Common myeloid progenitor, CD34-positive (primary cell): ENCODE measurements at regions not wholly inside any gene's neighbourhood (a gene's known extent, or its start where the extent isn't known, plus 50 kb on each side); places are given as distances from the start of the nearest gene placed in this dataset.

Experiments
- CTCF ChIA-PET: fragments of 350-600 bp; sonication (Branson Sonifier 250); formaldehyde crosslinking; loops from one replicate; lab custom pipeline; 2021; ENCODE audit warnings: antibody characterized with exemption; lab: Charles Lee
- POLR2A ChIA-PET: fragments of 350-600 bp; sonication (Branson Sonifier 250); formaldehyde crosslinking; loops from one replicate; lab custom pipeline; 2021; ENCODE audit warnings: antibody characterized with exemption; lab: Charles Lee
- DNase-seq, 3 donors: peaks; one replicate each; pipeline versions ENCODE4 v3.0.0 to v3.0.0-alpha.2; 2013
- H3K27ac ChIP-seq, 2 experiments: 1 replicate in 1 of 2; 2 replicates in 1 of 2; pipeline ENCODE4 v1.7.0; 2013; ENCODE audit warnings: inconsistent platforms in 2 of 2, low read length in 2 of 2, mild to moderate bottlenecking in 2 of 2, low read depth in 1 of 2, moderate library complexity in 1 of 2; ENCODE audit not compliant: severe bottlenecking in 2 of 2, insufficient read depth in 1 of 2, poor library complexity in 1 of 2
- H3K27me3 ChIP-seq, 5 experiments: replicated peaks in 2 of 5; 1 replicate in 3 of 5; 2 replicates in 2 of 5; pipeline versions ENCODE4 v1.6.1 to v1.7.0; 2013; ENCODE audit warnings: low read length in 4 of 5, mild to moderate bottlenecking in 2 of 5, moderate library complexity in 2 of 5, inconsistent platforms in 1 of 5; ENCODE audit not compliant: insufficient read depth in 5 of 5, control insufficient read depth in 4 of 5
- H3K36me3 ChIP-seq, 4 experiments: 1 replicate in 2 of 4; 2 replicates in 2 of 4; pipeline versions ENCODE4 v1.6.1 to v1.7.0; 2013; ENCODE audit warnings: low read length in 3 of 4, control low read depth in 1 of 4, mild to moderate bottlenecking in 1 of 4; ENCODE audit not compliant: control insufficient read depth in 4 of 4, insufficient read depth in 4 of 4
- H3K4me1 ChIP-seq, 4 experiments: 1 replicate in 3 of 4; 2 replicates in 1 of 4; pipeline versions ENCODE4 v1.6.1 to v1.7.1; 2013; ENCODE audit warnings: low read length in 3 of 4, mild to moderate bottlenecking in 3 of 4, control low read depth in 1 of 4, inconsistent platforms in 1 of 4, moderate library complexity in 1 of 4; ENCODE audit not compliant: control insufficient read depth in 4 of 4, insufficient read depth in 4 of 4; ENCODE audit errors: control extremely low read depth in 1 of 4
- H3K4me3 ChIP-seq, 7 experiments: 1 replicate in 4 of 7; 2 replicates in 3 of 7; pipeline versions ENCODE4 v1.5.1 to v1.7.0; 2013; ENCODE audit warnings: mild to moderate bottlenecking in 7 of 7, low read length in 6 of 7, moderate library complexity in 6 of 7, inconsistent platforms in 2 of 7, low read depth in 2 of 7, control low read depth in 1 of 7; ENCODE audit not compliant: insufficient read depth in 4 of 7, control insufficient read depth in 1 of 7; ENCODE audit errors: extremely low read depth in 1 of 7
- H3K9me3 ChIP-seq, 5 experiments: 1 replicate in 4 of 5; 2 replicates in 1 of 5; pipeline versions ENCODE4 v1.6.1 to v1.7.1; 2013; ENCODE audit warnings: low read length in 4 of 5, mild to moderate bottlenecking in 2 of 5, inconsistent platforms in 1 of 5, low read depth in 1 of 5, moderate library complexity in 1 of 5; ENCODE audit not compliant: control insufficient read depth in 4 of 5, insufficient read depth in 2 of 5; ENCODE audit errors: control extremely low read depth in 1 of 5
- WGBS: methylation state at CpG from one replicate; pipeline ENCODE4 v1.1.5; 2013; ENCODE audit not compliant: insufficient coverage; 5-methylcytosine and 5-hydroxymethylcytosine counted together

DNA sequence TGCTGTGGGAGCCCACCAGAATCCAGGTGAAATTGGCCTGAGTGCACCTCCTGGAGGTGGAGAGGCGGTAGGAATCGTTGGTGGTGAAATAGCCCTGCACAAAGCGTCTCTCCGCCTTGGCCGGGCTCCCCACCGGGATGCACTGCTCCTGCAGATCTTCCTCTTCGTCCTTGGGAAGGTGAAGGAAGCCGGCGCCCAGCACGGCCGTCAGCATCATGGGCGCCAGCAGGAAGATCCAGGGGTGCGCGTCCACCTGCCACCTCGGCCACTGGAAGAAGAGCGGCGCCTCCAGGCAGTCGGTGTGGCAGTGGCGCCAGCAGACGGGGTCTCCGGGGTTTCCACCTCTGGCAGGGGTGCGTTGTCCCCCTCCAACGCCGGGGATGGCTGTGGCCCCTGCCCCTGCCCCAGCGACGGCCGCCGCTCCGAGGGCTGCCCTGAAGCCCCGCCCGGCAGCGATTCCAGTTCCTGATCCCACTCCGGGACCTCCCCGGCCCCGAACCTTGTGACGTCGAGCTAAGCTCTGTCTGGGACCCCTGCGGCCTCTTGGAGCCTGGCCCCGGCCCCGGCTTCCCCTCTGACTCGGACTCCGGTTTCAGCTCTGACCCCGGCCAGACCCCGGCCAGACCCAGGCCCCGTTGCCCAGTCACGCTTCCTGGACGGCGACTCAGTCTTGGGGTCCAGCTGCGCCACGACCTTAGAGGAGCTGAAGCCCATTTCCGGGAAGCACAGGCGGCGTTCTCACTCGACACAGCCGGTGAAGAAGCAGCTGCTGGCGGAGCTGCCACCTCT is 91.9 kb downstream of the CD164 start:
- H3K9me3 ChIP-seq, result no peaks in the 10 kb centered on the region
- H3K4me1 ChIP-seq, result peaks cover 7 to 31% (median 23%) of the 10 kb centered on the region in 4 experiments
- H3K4me3 ChIP-seq, result peak overlapping the region in 1 of 7 experiments; percentile 42
- H3K27me3 ChIP-seq, result no peaks in the 10 kb centered on the region
- H3K27ac ChIP-seq, result no peak overlapping the region
- ChIA-PET POLR2A (no interaction called here), CTCF (no interaction called here)
- WGBS, result 93% methylated on average over 56 of the region's 56 CpGs
- H3K36me3 ChIP-seq, result no peaks in the 10 kb centered on the region
- no peak for DNase-seq

DNA sequence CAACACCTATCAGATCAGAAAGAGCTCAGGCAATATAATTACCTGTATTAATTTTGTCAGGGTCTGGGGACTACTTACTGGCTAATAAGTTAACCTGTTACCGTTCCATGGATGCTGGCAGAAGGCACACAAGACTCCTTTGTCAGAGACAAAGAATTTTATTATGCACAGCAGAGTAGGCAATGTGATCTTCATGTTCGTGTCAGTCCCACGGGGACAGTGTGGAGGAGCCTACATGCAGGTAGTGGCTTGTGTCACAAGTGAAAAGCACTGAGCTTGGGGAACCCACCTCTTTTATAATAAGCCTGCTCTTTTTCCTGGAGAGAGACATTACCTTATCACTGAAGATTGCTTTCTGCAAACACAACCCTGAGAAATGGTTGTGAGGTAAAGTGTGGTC is 96.9 kb downstream of the CD164 start:
- WGBS, result 50% methylated on average over 1 of the region's 3 CpGs
- no peak for DNase-seq
- Histone ChIP-seq H3K27ac (no peak overlapping the region), H3K36me3 (no peaks in the 10 kb centered on the region), H3K9me3 (no peaks in the 10 kb centered on the region), H3K4me1 (peaks cover 0 to 3% (median 0%) of the 10 kb centered on the region in 4 experiments), H3K27me3 (no peaks in the 10 kb centered on the region), H3K4me3 (no peak overlapping the region)
- CTCF ChIA-PET, result no interaction called here
- POLR2A ChIA-PET, result no interaction called here

DNA sequence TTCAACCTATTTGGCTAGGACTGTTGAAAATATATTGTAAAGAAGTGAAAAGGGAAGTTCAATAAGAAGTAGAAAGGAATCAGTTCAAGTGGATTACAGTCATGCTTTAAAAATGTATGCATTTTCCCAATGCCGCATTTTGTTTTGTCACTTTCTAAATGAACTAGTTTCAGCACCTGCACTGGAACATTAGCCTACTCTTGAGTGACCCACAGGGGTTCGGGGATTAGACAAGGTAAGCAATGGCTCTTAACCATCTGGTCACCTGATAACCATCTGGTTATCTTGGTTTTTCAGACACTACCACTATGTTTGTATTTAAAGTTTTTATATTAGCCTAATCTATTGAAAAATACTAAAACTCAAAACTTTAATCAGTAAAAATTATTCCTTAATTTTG is 97.6 kb downstream of the CD164 start:
- Histone ChIP-seq H3K4me3 (no peak overlapping the region), H3K36me3 (no peaks in the 10 kb centered on the region), H3K27me3 (no peaks in the 10 kb centered on the region), H3K4me1 (peaks cover 0 to 3% (median 0%) of the 10 kb centered on the region in 4 experiments), H3K27ac (no peak overlapping the region), H3K9me3 (no peaks in the 10 kb centered on the region)
- ChIA-PET CTCF (no interaction called here), POLR2A (no interaction called here)
- DNase-seq, result peak in 2 of 3 donors; percentile 58 to 75
- whole genome bisulfite sequencing, result 50% methylated on average over 1 of the region's 2 CpGs

DNA sequence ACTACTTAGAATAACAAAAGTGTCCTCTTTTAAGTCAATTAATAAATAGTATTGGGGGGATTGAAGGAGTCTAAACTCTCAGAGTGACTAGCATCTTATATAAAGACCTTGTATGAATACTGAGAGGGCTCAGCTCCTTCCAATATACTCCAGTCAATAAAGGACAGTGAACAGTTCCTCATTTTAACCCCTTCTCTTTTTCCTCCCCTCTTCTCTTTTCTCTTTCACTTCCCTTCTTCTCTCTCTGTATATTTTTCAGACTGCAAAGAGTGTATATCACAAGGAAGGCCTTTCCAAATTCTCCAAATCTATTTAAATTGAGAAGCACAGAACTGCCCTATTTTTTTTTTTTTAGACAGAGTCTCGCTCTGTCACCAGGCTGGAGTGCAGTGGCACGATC is 99.5 kb downstream of the CD164 start:
- CTCF ChIA-PET, result no interaction called here

DNA sequence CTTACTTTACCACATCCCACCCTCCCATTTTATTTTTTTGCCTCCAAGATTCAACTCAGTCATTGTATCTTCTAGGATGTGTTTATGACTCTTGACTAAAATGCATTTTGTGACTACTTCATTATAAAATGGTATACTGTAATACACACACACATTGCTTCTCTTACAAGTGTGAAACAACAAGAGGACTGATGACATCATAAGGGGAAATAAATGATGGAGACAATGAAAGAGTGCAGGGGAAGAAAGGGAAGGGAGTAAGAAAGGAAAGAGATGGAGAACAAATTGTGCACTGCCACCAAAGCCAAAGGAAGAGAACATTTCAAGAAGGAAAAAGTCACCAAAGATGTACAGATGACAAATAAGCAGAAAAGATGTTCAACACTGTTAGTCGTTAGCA is 102.6 kb downstream of the CD164 start:
- H3K27me3 ChIP-seq, result no peaks in the 10 kb centered on the region
- no peak overlapping the region for H3K27ac ChIP-seq
- peaks cover 0 to under 1% (median 0%) of the 10 kb centered on the region in 4 experiments for H3K4me1 ChIP-seq
- 100% methylated on average over 1 of the region's 1 CpG for WGBS
- POLR2A ChIA-PET, result no interaction called here
- H3K4me3 ChIP-seq, result no peak overlapping the region
- CTCF ChIA-PET, result no interaction called here
- no peak for DNase-seq
- H3K36me3 ChIP-seq, result no peaks in the 10 kb centered on the region
- no peaks in the 10 kb centered on the region for H3K9me3 ChIP-seq

More for the DNA sequence above, 99.5 kb downstream of the CD164 start:
- H3K4me3 ChIP-seq, result no peak overlapping the region
- H3K9me3 ChIP-seq, result no peaks in the 10 kb centered on the region
- POLR2A ChIA-PET, result interaction anchor here (0.6 kb wide), 1 partner anchor 1692 kb away, joined by 5 read pairs; no protein-coding TSS in a partner anchor
- no peaks in the 10 kb centered on the region for H3K27me3 ChIP-seq
- no peak overlapping the region for H3K27ac ChIP-seq
- 100% methylated on average over 2 of the region's 2 CpGs for WGBS
- DNase-seq, result no peak
- H3K4me1 ChIP-seq, result peaks cover 0 to 3% (median 0%) of the 10 kb centered on the region in 4 experiments
- no peaks in the 10 kb centered on the region for H3K36me3 ChIP-seq

DNA sequence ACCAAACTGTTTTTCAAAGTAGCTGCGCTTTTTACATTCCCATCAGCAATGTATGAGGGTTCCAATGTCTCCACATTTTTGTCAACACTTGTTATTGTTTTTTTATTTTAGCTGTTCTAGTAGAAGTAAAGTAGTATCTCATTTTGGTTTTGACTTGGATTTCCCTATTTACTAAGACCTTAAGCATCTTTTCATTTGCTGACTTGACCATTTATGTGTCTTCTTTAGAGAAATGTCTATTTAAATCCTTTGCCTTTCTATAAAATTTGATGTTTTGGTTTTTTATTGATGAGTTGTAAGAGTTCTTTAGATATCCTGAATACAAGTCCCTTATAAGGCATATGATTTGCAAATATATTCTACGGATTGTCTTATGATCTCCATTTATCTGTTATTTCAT is 110.6 kb downstream of the CD164 start:
- H3K36me3 ChIP-seq, result peaks cover 0 to 4% (median 0%) of the 10 kb centered on the region in 4 experiments
- DNase-seq, result no peak
- POLR2A ChIA-PET, result no interaction called here
- CTCF ChIA-PET, result no interaction called here
- WGBS, result no CpG with 5 or more reads among the region's 2 CpGs
- H3K27ac ChIP-seq, result no peak overlapping the region
- H3K9me3 ChIP-seq, result peaks cover 0 to 13% (median 5%) of the 10 kb centered on the region in 5 experiments
- no peaks in the 10 kb centered on the region for H3K4me1 ChIP-seq
- H3K4me3 ChIP-seq, result no peak overlapping the region
- no peaks in the 10 kb centered on the region for H3K27me3 ChIP-seq

DNA sequence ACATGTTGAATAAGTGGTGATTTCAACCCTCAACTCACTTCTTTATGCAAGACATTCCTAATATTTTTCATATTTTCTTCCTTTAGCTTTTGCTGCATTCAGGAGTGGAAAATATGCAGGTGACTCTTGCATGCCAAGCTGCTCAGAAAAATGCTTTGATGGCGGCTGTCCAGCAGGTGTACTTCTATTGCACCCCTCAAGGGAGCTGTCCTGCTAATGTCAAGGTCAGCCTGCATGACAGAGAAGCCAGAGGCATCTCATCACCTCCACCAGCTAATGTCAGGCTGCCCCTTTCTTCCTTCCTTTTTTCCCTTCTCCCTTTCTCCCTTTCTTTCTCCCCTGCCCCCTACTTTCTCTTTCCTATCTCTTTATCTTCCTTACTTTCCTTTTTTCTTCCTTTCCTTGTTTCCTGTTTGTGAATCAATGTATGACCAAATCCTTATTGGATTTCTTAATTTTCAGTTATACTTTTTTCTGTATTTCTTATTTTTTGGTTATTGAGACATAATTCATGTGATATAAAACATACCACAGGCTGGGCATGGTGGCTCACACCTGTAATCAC is 112.2 kb downstream of the CD164 start:
- H3K27me3 ChIP-seq, result no peaks in the 10 kb centered on the region
- H3K27ac ChIP-seq, result no peak overlapping the region
- H3K4me1 ChIP-seq, result peaks cover 0 to 3% (median 0%) of the 10 kb centered on the region in 4 experiments
- no peak overlapping the region for H3K4me3 ChIP-seq
- CTCF ChIA-PET, result interaction anchor here (1.2 kb wide), 2 partner anchors 26 to 53 kb away, joined by 3 read pairs; no protein-coding TSS in a partner anchor
- H3K36me3 ChIP-seq, result peaks cover 0 to 4% (median 0%) of the 10 kb centered on the region in 4 experiments
- WGBS, result 90% methylated on average over 1 of the region's 1 CpG
- DNase-seq, result no peak
- POLR2A ChIA-PET, result no interaction called here
- peaks cover 0 to 13% (median 5%) of the 10 kb centered on the region in 5 experiments for H3K9me3 ChIP-seq
